RWPE2 (cell line): ENCODE measurements at regions not wholly inside any gene's neighbourhood (a gene's known extent, or its start where the extent isn't known, plus 50 kb on each side); places are given as distances from the start of the nearest gene placed in this dataset.
"Not testable (repeated sequence)": the region's sequence is repeated elsewhere in the genome, so short reads cannot be mapped to it uniquely, and the experiment has no call there.

Experiments used
- ATAC-seq: fragments of 200-7000 bp; cut with Tn5 transposase; 3 replicates; pipeline ENCODE4 v1.9.1; 2021; ENCODE audit warnings: low read depth
- DNase-seq: peaks from one replicate; pipeline ENCODE4 v3.0.0-alpha.2; 2020; ENCODE audit warnings: low spot score
- H3K27ac ChIP-seq: fragments of 450-650 bp; 2 replicates; pipeline ENCODE4 v1.5.1; 2017; ENCODE audit warnings: mild to moderate bottlenecking; ENCODE audit not compliant: poor library complexity, severe bottlenecking
- H3K27me3 ChIP-seq: fragments of 250-450 bp; sonication (Bioruptor Pico); 2 replicates; pipeline ENCODE4 v1.5.1; 2021; ENCODE audit warnings: mild to moderate bottlenecking, moderate library complexity; ENCODE audit not compliant: insufficient read depth, poor library complexity, severe bottlenecking
- H3K36me3 ChIP-seq: fragments of 250-450 bp; sonication (Bioruptor Pico); 2 replicates; pipeline ENCODE4 v1.5.1; 2020; ENCODE audit warnings: low read depth, mild to moderate bottlenecking, moderate library complexity
- H3K4me1 ChIP-seq: fragments of 250-450 bp; sonication (Bioruptor Pico); 2 replicates; pipeline ENCODE4 v1.5.1; 2021; ENCODE audit warnings: mild to moderate bottlenecking, moderate library complexity; ENCODE audit not compliant: insufficient read depth, poor library complexity, severe bottlenecking
- H3K4me3 ChIP-seq: fragments of 250-450 bp; sonication (Bioruptor Pico); 2 replicates; pipeline ENCODE4 v1.5.1; 2021; ENCODE audit warnings: mild to moderate bottlenecking, moderate library complexity; ENCODE audit not compliant: severe bottlenecking
- H3K9me3 ChIP-seq: fragments of 250-450 bp; sonication (Bioruptor Pico); 2 replicates; pipeline ENCODE4 v1.5.1; 2021; ENCODE audit warnings: mild to moderate bottlenecking, moderate library complexity; ENCODE audit not compliant: severe bottlenecking
- TF ChIP-seq, protein P1 (sequence below): fragments of 450-650 bp; IDR thresholded peaks from one replicate; pipeline ENCODE4 v1.5.1; 2017; ENCODE audit warnings: mild to moderate bottlenecking, moderate library complexity; ENCODE audit not compliant: poor library complexity, severe bottlenecking

DNA sequence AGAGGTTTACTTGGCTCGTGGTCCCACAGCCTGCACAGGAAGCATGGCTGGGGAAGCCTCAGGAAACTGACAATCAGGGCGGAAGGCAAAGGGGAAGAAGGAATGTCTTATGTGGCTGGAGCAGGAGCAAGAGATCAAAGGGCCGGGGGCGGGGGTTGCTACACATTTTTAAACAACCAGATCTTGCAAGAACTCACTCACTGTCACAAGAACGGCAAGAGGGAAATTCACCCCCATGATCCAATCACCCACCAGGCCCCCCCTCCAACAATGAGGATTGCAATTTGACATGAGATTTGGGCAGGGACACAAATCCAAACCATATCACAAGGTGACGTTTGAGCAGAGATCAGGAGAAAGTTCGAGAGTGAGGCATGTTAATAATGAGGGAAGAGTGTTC lies 163.7 kb upstream of the RPH3A start:
- Histone ChIP-seq H3K27ac (no peak overlapping the region), H3K4me3 (no peak overlapping the region), H3K9me3 (no peaks in the 10 kb centered on the region), H3K4me1 (no peaks in the 10 kb centered on the region), H3K36me3 (no peaks in the 10 kb centered on the region), H3K27me3 (no peaks in the 10 kb centered on the region)
- ATAC-seq (no peak), DNase-seq (no peak)
- TF ChIP-seq, protein P1, sequence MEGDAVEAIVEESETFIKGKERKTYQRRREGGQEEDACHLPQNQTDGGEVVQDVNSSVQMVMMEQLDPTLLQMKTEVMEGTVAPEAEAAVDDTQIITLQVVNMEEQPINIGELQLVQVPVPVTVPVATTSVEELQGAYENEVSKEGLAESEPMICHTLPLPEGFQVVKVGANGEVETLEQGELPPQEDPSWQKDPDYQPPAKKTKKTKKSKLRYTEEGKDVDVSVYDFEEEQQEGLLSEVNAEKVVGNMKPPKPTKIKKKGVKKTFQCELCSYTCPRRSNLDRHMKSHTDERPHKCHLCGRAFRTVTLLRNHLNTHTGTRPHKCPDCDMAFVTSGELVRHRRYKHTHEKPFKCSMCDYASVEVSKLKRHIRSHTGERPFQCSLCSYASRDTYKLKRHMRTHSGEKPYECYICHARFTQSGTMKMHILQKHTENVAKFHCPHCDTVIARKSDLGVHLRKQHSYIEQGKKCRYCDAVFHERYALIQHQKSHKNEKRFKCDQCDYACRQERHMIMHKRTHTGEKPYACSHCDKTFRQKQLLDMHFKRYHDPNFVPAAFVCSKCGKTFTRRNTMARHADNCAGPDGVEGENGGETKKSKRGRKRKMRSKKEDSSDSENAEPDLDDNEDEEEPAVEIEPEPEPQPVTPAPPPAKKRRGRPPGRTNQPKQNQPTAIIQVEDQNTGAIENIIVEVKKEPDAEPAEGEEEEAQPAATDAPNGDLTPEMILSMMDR = no peak

DNA sequence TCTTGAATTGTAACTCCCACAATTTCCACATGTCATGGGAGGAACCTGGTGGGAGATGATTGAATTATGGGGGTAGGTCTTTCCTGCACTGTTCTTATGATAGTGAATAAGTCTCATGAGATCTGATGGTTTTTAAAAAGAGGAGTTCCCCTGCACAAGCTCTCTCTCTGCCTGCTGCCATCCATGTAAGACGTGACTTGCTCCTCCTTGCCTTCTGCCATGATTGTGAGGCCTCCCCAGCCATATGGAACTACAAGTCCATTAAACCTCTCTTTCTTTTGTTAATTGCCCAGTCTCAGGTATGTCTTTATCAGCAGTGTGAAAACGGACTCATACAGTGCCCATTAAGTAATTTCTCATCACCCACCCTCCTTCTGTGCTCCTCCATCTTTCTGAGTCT lies 159.6 kb upstream of the RPH3A start:
- not testable (repeated sequence) for H3K4me1 ChIP-seq, DNase-seq, H3K36me3 ChIP-seq, H3K4me3 ChIP-seq, H3K27me3 ChIP-seq, H3K9me3 ChIP-seq, H3K27ac ChIP-seq, ATAC-seq

DNA sequence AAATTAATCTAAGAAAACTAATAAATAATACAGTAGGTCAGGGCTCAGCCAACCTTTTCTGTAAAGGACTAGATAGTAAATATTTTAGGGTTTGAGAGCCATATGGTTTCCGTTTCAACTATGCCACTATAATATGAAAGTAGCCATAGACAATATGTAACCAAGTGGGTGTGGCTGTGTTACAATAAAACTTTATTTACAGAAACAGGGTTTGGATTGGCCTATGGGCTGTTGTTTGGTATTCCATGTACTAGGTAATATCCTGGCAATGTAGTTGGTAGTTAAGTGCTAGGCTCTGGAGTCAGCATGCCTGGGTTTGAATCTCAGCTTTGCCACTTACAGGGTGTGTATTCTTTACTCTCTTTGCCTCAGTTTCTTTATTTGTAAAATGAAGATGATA lies 156.5 kb upstream of the RPH3A start:
- TF ChIP-seq, protein P1 = no peak
- Histone ChIP-seq H3K27ac (no peak overlapping the region), H3K27me3 (no peaks in the 10 kb centered on the region), H3K9me3 (no peaks in the 10 kb centered on the region), H3K4me1 (no peaks in the 10 kb centered on the region), H3K4me3 (no peak overlapping the region), H3K36me3 (no peaks in the 10 kb centered on the region)
- ATAC-seq (no peak), DNase-seq (no peak)

GRCh38 chr12:112638420-112638819 lies 153.1 kb upstream of the RPH3A start:
- ATAC-seq (no peak), DNase-seq (no peak)
- Histone ChIP-seq H3K27ac (no peak overlapping the region), H3K4me1 (no peaks in the 10 kb centered on the region), H3K9me3 (no peaks in the 10 kb centered on the region), H3K27me3 (no peaks in the 10 kb centered on the region), H3K36me3 (no peaks in the 10 kb centered on the region), H3K4me3 (no peak overlapping the region)
- TF ChIP-seq, protein P1 = no peak

DNA sequence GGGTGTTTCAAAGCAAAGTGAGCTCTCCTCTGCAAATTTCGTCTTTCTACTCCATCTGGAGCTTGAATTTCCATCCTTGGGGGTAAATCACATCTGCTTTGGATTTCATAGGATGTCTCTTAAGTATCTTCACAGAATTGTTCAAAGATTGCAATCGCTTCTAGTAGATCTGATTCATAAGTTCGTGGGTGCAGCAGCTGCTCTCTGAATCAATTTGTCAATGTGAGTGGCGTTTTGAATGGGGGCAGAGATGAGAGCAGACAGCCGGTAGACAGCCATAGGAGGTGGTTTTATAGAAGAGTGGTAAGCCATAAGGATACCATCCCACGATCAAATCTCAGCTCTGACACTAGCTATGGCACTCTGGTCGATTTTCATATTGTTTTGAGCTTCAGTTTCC lies 146.0 kb upstream of the RPH3A start:
- Histone ChIP-seq H3K4me1 (no peaks in the 10 kb centered on the region), H3K9me3 (no peaks in the 10 kb centered on the region), H3K27me3 (no peaks in the 10 kb centered on the region), H3K4me3 (no peak overlapping the region), H3K27ac (no peak overlapping the region), H3K36me3 (no peaks in the 10 kb centered on the region)
- ATAC-seq = no peak
- TF ChIP-seq, protein P1 = no peak
- DNase-seq = no peak

DNA sequence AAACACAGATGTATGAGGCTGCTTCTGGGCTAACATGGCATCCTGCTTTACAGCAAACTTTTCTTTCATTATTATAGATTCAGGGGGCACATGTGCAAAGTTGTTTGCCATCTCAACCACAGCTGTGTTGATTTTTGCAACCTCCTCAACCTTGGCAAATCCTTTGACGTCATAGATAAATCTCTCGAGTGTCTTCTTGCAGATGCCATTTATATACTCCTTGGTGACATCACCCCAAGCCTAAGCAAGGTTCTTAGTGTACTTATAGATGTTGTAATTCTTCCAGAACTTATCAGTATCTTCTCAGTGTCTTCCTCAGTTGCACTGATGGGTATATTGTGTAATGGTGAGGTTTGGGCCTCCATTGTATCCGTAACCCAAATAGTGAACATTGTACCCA lies 135.4 kb upstream of the RPH3A start:
- H3K36me3 ChIP-seq = no peaks in the 10 kb centered on the region
- H3K4me3 ChIP-seq = no peak overlapping the region
- DNase-seq (no peak), ATAC-seq (no peak)
- H3K27me3 ChIP-seq = no peaks in the 10 kb centered on the region
- no peaks in the 10 kb centered on the region for H3K4me1 ChIP-seq
- TF ChIP-seq, protein P1 = no peak
- no peak overlapping the region for H3K27ac ChIP-seq
- no peaks in the 10 kb centered on the region for H3K9me3 ChIP-seq
